ENCODE measurements at regions not wholly inside any gene's neighbourhood (a gene's known extent, or its start where the extent isn't known, plus 50 kb on each side); places are given as distances from the start of the nearest gene placed in this dataset.
"Not testable (repeated sequence)": the region's sequence is repeated elsewhere in the genome, so short reads cannot be mapped to it uniquely, and the experiment has no call there.

DNA sequence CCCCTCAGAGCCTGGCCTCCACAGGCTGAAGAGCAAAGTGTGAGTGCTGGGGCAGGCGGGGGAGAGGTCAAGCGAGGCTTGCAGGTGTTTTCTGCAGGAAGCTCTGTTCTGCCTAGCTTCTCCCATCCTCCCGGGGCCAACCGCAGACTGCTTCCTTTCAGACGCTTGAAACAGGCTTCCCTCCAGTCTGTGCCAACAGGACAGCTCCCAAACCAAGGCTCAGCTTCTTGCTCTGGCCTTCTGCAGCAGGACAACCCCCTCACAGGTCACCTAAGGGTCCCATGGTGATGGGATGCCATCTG lies 120.8 kb downstream of the LRRC37A3 start:
- not testable (repeated sequence) for H4K8ac ChIP-seq (ENCODE audit: low read length); H3K27me3 ChIP-seq (ENCODE audit: control insufficient read depth in 1 of 2, insufficient read depth in 1 of 2, low read length in 2 of 2); H2BK15ac ChIP-seq (ENCODE audit: low read depth, poor library complexity, severe bottlenecking); H3K23ac ChIP-seq (ENCODE audit: low read length in 2 of 2); H3K79me1 ChIP-seq (replicated peaks; ENCODE audit: low read length, poor library complexity, severe bottlenecking); DNase-seq; H3K4ac ChIP-seq (ENCODE audit: low read depth in 1 of 2, low read length in 2 of 2); H3K4me1 ChIP-seq (ENCODE audit: control insufficient read depth, insufficient read depth, low read depth, low read length); H4K91ac ChIP-seq (ENCODE audit: low read length); H3K27ac ChIP-seq (ENCODE audit: low read length, poor library complexity, severe bottlenecking); H3K18ac ChIP-seq (ENCODE audit: low read depth in 1 of 2, low read length in 2 of 2); H2AFZ ChIP-seq (ENCODE audit: low read depth, low read length); H2BK5ac ChIP-seq (ENCODE audit: low read depth, low read length, poor library complexity, severe bottlenecking); H2BK12ac ChIP-seq (ENCODE audit: low read length in 2 of 2); H3K14ac ChIP-seq (ENCODE audit: low read length in 2 of 2); H2AK5ac ChIP-seq (ENCODE audit: low read length, severe bottlenecking); H2BK120ac ChIP-seq (ENCODE audit: low read depth, low read length); H3K4me3 ChIP-seq (ENCODE audit: insufficient read depth in 1 of 2, low read depth in 1 of 2, low read length in 2 of 2); H3K9me3 ChIP-seq (ENCODE audit: control insufficient read depth, low read length); H3K4me2 ChIP-seq (ENCODE audit: low read length, poor library complexity, severe bottlenecking); H3K9ac ChIP-seq (ENCODE audit: low read length)
- 57% methylated on average over 1 of the region's 5 CpGs for WGBS
- peaks cover 33 to 37% of the 10 kb centered on the region in 2 experiments for H3K36me3 ChIP-seq (ENCODE audit: control insufficient read depth in 1 of 2, insufficient read depth in 2 of 2, low read depth in 1 of 2, low read length in 2 of 2)

DNA sequence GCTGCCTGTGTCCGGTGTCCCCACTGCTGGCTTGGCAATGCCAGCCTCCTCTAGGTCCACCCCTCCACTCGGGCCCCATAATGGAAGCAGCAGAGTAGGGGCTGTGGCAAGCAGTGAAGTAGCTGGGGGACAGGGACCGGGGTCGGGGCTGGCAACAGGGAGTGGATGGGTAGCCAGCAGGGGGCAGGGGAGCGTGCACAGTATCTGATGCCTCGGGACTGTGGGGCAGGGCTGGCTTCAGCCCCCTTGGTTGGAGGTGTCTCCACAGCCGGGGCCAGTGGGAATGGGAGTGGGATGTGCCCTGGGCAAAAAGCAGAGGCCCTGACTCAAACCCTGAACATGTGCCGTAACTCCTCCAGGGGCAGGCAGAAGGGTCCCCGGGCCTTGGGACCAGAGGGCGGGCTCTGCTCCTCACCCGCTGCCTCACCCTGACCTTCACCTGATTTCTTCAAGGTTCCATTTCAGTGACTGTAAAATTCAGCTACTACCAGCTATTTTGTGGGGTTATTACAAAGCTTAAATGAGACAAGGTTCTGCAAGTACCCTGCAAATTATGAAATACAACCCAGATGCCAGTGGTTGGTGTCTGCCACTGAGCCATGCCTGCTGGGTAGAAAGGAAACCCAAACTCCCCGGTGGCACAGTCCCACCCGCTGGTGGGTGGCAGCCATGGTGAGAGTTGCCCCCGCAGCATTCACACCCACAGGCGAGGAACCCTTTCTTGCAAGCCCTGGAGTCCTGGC lies 121.4 kb downstream of the LRRC37A3 start:
- H3K23ac ChIP-seq (ENCODE audit: low read length in 2 of 2); H3K14ac ChIP-seq (ENCODE audit: low read length in 2 of 2); H3K27me3 ChIP-seq (ENCODE audit: control insufficient read depth in 1 of 2, insufficient read depth in 1 of 2, low read length in 2 of 2); H3K9ac ChIP-seq (ENCODE audit: low read length); H3K4ac ChIP-seq (ENCODE audit: low read depth in 1 of 2, low read length in 2 of 2); H3K4me2 ChIP-seq (ENCODE audit: low read length, poor library complexity, severe bottlenecking); H3K18ac ChIP-seq (ENCODE audit: low read depth in 1 of 2, low read length in 2 of 2); H3K27ac ChIP-seq (ENCODE audit: low read length, poor library complexity, severe bottlenecking); H2BK120ac ChIP-seq (ENCODE audit: low read depth, low read length); H3K9me3 ChIP-seq (ENCODE audit: control insufficient read depth, low read length); H2BK12ac ChIP-seq (ENCODE audit: low read length in 2 of 2); H4K91ac ChIP-seq (ENCODE audit: low read length); H2AFZ ChIP-seq (ENCODE audit: low read depth, low read length); H2BK15ac ChIP-seq (ENCODE audit: low read depth, poor library complexity, severe bottlenecking); DNase-seq; H2BK5ac ChIP-seq (ENCODE audit: low read depth, low read length, poor library complexity, severe bottlenecking); H3K4me3 ChIP-seq (ENCODE audit: insufficient read depth in 1 of 2, low read depth in 1 of 2, low read length in 2 of 2); H3K79me1 ChIP-seq (replicated peaks; ENCODE audit: low read length, poor library complexity, severe bottlenecking); H4K8ac ChIP-seq (ENCODE audit: low read length); H2AK5ac ChIP-seq (ENCODE audit: low read length, severe bottlenecking): not testable (repeated sequence)
- WGBS: 83% methylated on average over 9 of the region's 15 CpGs
- Histone ChIP-seq H3K36me3 (ENCODE audit: control insufficient read depth in 1 of 2, insufficient read depth in 2 of 2, low read depth in 1 of 2, low read length in 2 of 2) (peaks cover 31 to 32% of the 10 kb centered on the region in 2 experiments), H3K4me1 (ENCODE audit: control insufficient read depth, insufficient read depth, low read depth, low read length) (peaks cover 11% of the 10 kb centered on the region)

DNA sequence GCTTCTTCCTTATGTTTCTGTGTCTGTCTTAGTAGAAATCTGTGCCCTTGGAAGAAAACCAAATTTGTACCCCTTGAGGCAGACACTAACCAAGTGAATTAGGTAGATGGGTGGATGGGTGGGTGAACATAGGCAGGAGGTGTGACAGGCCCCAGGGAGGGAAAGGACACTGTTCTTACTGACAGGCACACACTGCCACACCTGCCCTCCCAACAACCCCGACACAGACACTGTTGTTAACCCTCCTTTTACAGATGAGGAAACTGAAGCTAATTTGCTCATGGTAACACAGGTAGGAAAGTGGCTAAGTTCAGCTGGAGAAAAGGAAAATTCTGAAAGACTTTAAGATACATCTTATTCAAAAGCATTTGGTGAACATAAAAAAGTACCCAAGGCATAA lies 123.9 kb downstream of the LRRC37A3 start:
- H3K23ac ChIP-seq (ENCODE audit: low read length in 2 of 2); DNase-seq; H4K91ac ChIP-seq (ENCODE audit: low read length); H3K4me3 ChIP-seq (ENCODE audit: insufficient read depth in 1 of 2, low read depth in 1 of 2, low read length in 2 of 2); H3K27me3 ChIP-seq (ENCODE audit: control insufficient read depth in 1 of 2, insufficient read depth in 1 of 2, low read length in 2 of 2); H2BK120ac ChIP-seq (ENCODE audit: low read depth, low read length); H3K27ac ChIP-seq (ENCODE audit: low read length, poor library complexity, severe bottlenecking); H4K8ac ChIP-seq (ENCODE audit: low read length); H3K9ac ChIP-seq (ENCODE audit: low read length); H2BK15ac ChIP-seq (ENCODE audit: low read depth, poor library complexity, severe bottlenecking); H3K14ac ChIP-seq (ENCODE audit: low read length in 2 of 2); H2AFZ ChIP-seq (ENCODE audit: low read depth, low read length); H2AK5ac ChIP-seq (ENCODE audit: low read length, severe bottlenecking); H2BK12ac ChIP-seq (ENCODE audit: low read length in 2 of 2); H3K18ac ChIP-seq (ENCODE audit: low read depth in 1 of 2, low read length in 2 of 2); H2BK5ac ChIP-seq (ENCODE audit: low read depth, low read length, poor library complexity, severe bottlenecking); H3K4me2 ChIP-seq (ENCODE audit: low read length, poor library complexity, severe bottlenecking); H3K9me3 ChIP-seq (ENCODE audit: control insufficient read depth, low read length); H3K79me1 ChIP-seq (replicated peaks; ENCODE audit: low read length, poor library complexity, severe bottlenecking); H3K4ac ChIP-seq (ENCODE audit: low read depth in 1 of 2, low read length in 2 of 2): not testable (repeated sequence)
- peaks cover 25 to 33% of the 10 kb centered on the region in 2 experiments for H3K36me3 ChIP-seq (ENCODE audit: control insufficient read depth in 1 of 2, insufficient read depth in 2 of 2, low read depth in 1 of 2, low read length in 2 of 2)
- H3K4me1 ChIP-seq (ENCODE audit: control insufficient read depth, insufficient read depth, low read depth, low read length): peaks cover 11% of the 10 kb centered on the region
- no CpG with 5 or more reads among the region's 1 CpG for WGBS

DNA sequence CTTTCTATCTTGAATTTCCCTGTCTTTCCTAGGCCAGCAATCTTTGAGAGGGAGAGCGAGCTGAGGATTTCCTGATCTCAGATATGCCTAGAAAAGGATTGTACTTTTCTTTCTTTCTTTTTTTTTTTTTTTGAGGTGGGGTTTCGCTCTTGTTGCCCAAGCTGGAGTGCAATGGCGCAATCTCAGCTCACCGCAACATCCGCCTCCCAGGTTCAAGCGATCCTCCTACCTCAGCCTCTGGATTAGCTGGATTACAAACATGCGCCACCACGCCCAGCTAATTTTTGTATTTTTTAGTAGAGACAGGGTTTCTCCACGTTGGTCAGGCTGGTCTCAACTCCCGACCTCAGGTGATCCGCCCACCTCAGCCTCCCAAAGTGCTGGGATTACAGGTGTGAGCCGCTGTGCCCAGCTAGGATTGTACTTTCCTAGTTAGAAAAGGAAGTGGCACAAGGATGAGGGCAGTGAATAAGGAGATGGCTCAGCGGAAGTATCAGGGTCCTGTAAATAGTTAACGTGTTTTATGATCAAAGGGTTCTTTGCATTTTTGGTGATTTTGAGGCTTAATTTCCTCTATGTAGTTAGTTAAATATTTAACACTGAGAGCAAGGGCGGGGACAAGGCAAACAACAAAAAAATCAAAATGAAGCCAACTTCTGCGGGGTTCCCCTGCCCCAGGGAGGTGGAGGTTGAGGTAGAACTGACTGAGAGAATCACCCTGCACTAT lies 124.6 kb downstream of the LRRC37A3 start:
- DNase-seq; H3K14ac ChIP-seq (ENCODE audit: low read length in 2 of 2); H2BK12ac ChIP-seq (ENCODE audit: low read length in 2 of 2); H3K4me2 ChIP-seq (ENCODE audit: low read length, poor library complexity, severe bottlenecking); H3K27me3 ChIP-seq (ENCODE audit: control insufficient read depth in 1 of 2, insufficient read depth in 1 of 2, low read length in 2 of 2); H2BK15ac ChIP-seq (ENCODE audit: low read depth, poor library complexity, severe bottlenecking); H3K9ac ChIP-seq (ENCODE audit: low read length); H3K79me1 ChIP-seq (replicated peaks; ENCODE audit: low read length, poor library complexity, severe bottlenecking); H4K91ac ChIP-seq (ENCODE audit: low read length); H3K4me3 ChIP-seq (ENCODE audit: insufficient read depth in 1 of 2, low read depth in 1 of 2, low read length in 2 of 2); H3K23ac ChIP-seq (ENCODE audit: low read length in 2 of 2); H2AFZ ChIP-seq (ENCODE audit: low read depth, low read length); H3K27ac ChIP-seq (ENCODE audit: low read length, poor library complexity, severe bottlenecking); H3K18ac ChIP-seq (ENCODE audit: low read depth in 1 of 2, low read length in 2 of 2); H3K9me3 ChIP-seq (ENCODE audit: control insufficient read depth, low read length); H2BK120ac ChIP-seq (ENCODE audit: low read depth, low read length); H2AK5ac ChIP-seq (ENCODE audit: low read length, severe bottlenecking); H2BK5ac ChIP-seq (ENCODE audit: low read depth, low read length, poor library complexity, severe bottlenecking); H3K4ac ChIP-seq (ENCODE audit: low read depth in 1 of 2, low read length in 2 of 2); H4K8ac ChIP-seq (ENCODE audit: low read length): not testable (repeated sequence)
- Histone ChIP-seq H3K36me3 (ENCODE audit: control insufficient read depth in 1 of 2, insufficient read depth in 2 of 2, low read depth in 1 of 2, low read length in 2 of 2) (peaks cover 23 to 32% of the 10 kb centered on the region in 2 experiments), H3K4me1 (ENCODE audit: control insufficient read depth, insufficient read depth, low read depth, low read length) (peaks cover 11% of the 10 kb centered on the region)
- 96% methylated on average over 12 of the region's 16 CpGs for WGBS
